A204.1 (cell line): ENCODE measurements at regions not wholly inside any gene's neighbourhood (a gene's known extent, or its start where the extent isn't known, plus 50 kb on each side); places are given as distances from the start of the nearest gene placed in this dataset.
"Not testable (repeated sequence)": the region's sequence is repeated elsewhere in the genome, so short reads cannot be mapped to it uniquely, and the experiment has no call there.

Experiments
- FAIRE-seq: peaks from 2 replicates; lab custom pipeline; 2012; peaks lifted over from hg19 to GRCh38; lab: Jason Lieb, UNC

DNA sequence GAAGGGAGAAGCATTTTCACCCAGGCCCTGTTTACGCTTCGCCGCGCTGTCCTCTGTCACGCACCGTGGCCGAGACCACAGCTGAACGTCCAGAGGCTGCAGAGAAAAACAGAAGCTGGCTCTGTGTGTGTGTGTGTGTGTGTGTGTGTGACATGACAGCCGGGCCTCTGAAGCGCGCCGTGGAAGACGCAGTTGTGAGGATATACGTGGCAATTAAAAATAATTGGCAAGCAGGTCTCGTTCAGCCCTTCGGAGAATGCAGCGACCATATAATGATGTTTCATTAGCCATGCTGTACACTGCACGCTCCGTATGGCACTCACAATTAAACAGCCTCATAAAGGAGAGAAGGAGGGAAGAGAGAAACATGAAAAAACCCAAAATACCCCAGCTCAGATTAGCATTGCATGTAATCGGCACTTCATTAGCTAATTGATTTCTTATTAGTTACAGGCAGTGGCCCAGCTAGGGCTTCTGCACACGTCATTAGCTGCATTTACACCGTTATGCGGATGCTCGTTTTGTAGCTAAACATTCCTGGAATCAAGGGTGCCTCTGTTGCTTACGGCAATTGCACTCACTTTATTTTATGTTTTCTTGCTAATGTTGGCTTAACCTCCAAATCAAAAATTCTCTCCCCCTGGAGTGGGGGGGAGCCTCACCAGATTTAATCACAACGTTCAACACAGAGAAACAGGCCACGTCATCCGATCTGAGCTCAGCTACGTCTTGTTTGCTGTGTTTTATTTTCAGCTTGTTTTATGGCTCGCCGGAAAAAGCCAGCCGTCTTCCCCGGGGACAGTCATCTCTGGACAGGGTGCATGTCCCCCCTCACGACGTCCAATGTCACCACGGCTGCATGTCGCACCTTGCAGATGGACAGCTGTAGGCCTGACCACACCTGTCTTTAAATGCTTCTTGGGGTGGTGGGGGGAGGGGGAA, 74.6 kb upstream of the SHOX start:
- FAIRE-seq: no peak

DNA sequence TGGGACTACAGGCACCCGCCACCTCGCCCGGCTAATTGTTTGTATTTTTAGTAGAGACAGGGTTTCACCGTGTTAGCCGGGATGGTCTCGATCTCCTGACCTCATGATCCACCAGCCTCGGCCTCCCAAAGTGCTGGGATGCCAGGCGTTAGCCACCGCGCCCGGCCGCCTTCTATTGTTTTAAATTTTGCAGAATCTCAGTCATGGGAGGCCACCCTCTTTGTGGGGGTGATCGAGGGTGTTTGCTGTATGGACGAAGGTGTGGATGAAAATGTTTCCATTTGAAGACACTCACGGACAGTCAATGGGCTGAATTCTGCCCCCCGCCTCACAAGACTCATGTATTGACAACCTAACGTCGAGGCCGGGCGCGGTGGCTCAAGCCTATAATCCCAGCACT, 73.0 kb upstream of the SHOX start:
- FAIRE-seq: not testable (repeated sequence)

DNA sequence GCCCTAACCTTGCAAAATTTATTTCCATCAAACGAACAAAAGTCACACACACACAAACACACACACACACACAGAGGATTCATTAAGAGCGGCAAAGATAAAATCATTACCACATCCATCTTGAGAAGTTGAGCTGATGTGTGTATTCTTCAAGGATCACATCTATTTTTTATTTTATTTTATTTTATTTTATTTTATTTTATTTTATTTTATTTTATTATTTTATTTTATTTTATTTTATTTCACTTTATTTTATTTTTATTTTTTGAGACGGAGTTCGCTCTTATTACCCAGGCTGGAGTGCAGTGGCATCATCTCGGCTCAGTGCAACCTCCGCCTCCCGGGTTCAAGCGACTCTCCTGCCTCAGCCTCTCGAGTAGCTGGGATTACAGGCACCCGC, 71.3 kb upstream of the SHOX start:
- not testable (repeated sequence) for FAIRE-seq

DNA sequence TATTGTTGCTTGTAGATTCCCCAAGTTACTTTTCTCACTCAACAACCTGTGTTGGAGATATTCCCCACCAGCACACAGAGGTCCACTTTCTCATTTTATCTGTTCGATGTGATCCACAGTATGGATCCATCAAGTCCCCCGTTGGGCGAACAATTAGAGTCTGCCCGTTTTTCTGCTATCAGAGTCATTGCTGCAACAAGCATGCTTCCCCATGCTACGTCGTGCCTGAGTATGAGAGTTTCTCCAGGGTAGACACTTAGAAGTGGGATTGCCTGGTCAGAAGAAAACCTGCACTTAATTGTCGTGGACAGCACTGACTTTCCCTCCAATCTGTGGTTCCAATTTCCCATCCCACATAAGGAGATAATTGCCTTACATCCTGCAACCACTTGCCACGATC, 62.7 kb upstream of the SHOX start:
- no peak for FAIRE-seq

DNA sequence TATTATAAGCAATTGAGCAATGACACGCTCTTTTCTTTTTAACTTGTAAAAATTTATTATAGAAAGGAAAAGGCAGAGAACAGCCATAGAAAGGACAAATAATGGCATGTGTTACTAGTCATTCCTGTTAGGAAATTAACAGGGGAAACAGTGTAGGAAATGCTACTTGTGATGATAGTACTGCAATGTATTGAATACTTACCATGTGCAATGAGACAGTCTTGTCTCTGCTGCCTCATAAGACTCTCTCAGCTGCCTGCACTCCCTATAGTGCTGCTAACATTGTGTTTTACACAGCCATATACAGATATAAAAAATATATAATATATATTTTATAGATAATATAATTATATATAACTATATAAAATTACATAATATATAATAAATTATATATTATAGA, 62.3 kb upstream of the SHOX start:
- no peak for FAIRE-seq

DNA sequence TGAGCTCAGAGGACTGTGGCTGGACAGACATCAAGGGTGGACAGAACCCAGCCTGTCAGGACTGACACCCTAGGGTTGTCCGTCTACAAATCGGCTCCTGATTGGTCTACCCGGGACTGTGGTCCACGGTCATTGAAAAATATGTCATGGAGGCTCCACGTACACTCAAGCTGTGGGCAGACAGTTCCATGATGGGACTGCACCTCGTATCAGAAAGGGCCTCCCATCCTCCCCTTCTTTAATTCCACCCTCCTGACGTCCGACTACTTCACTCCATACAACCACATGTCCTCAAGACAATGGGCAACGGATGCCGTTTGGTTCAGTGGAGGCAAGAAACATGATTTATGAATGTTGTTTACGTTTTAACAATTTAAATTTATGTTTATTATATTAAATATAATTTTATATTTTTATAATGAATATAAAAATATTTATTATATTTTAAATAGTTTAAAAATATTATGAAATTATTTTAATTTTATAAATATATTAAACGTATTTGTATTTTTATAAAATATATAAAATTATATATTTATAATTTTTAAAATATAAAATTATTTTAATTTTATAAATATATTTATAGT, 58.0 kb upstream of the SHOX start:
- no peak for FAIRE-seq

DNA sequence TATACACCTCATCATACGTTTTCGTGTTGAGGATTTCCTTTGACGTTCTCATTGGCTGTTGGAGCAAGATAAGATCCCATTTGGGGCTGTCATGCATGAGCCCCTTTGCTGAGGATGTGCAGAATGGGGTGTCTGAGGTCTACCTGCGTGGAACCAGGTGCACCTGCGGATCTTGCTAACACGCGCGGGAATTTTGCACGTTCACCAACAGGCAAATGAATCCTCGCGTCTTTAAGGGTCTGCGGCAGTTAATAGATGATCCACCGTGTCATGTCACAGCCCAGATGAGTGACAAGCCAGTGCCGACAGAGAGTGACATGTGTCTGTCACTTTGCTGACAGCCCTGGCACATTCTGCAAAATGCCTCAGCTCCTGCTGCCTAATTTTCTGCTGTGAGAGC, 56.3 kb upstream of the SHOX start:
- no peak for FAIRE-seq

DNA sequence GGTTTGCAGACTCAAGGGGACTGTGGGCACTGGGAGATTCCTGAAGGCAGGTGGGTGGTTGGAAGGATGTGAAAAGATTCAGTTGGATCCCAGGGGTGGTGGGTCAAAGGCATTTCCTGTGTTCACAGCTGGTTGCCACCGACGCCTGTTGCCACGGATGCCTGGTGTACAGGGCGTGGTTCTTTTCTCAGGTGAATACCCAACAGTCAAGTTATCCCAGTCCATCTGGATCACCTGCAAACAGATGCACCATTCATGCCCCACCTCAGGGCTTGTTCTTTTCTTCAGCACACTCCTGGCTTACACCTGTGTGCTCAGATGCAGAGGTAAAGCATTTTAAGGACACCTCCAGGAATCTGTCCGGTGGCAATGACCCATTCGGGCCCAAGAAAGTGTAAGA, 55.8 kb upstream of the SHOX start:
- FAIRE-seq: no peak

DNA sequence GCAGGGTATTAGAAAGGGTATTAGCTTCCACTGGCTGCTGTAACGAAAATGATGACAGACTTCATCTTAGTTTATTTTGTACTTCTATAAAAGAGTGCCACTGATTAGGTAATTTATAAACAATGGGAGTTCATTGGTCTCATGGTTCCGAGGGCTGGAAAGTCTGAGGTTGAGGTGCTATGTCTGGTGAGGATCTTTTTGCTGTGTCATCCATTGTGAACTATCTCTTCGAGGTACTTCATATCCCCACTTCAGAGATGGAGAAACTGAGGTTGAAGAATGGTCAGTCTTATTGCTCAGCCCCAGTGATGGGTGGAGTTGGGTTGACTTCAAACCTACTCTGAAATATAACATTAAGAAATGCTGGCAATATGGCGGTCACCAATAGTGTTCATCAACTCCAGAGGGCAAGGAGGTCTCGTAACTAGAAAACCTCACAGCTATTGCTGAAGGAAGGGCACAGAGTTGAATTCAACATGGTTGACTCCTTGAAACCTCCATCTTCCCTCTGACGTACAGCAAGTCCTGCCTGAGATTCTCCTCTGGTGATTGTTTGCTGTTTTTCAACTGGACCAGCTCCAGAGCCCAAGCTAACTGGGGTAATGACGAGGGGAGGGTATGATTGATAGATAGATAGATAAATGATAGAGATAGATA, 53.6 kb upstream of the SHOX start:
- no peak for FAIRE-seq

DNA sequence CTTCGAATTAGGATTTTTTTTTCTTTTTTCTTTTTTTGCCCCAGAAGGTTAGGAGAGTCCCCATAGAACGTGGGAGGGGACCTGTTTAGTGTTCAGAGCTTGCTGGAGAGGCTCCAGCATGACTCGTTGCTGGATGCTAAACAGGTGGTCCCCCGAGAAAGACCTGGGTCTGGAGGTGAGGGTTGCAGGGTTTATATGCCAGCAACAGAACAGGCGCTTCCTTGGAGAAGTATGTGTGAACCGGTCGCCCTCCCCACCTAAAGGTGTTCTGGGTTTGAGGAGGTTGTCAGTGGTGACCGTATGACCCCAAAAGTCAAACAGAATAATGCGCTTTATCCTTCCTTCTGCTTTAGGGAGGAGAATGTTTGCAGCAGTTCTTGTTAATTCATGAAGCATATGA, 52.1 kb upstream of the SHOX start:
- no peak for FAIRE-seq

DNA sequence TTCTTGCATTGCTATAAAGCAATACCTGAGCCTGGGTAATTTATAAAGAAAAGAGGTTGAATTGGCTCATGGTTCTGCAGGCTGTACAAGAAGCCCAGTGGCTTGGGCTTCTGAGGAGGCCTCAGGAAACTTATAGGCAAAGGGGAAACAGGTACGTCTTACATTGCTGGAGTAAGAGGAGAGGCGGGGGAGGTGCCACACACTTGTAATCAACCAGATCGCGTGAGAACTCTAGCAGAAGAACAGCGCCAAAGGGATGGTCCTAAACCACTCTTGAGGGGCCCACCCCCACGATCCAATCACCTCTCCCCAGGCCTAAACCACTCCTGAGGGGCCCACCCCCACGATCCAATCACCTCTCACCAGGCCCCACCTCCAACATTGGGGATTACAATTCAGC, 50.6 kb upstream of the SHOX start:
- FAIRE-seq: no peak
